Aorta (tissue), 5 donors: ENCODE measurements at regions not wholly inside any gene's neighbourhood (a gene's known extent, or its start where the extent isn't known, plus 50 kb on each side); places are given as distances from the start of the nearest gene placed in this dataset.
"Not testable (repeated sequence)": the region's sequence is repeated elsewhere in the genome, so short reads cannot be mapped to it uniquely, and the experiment has no call there.

Experiments
- ATAC-seq: fragments of 200-7000 bp; cut with Tn5 transposase; one replicate; pipeline ENCODE4 v1.9.1; 2022; ENCODE audit warnings: moderate library complexity; ENCODE audit not compliant: low FRiP score
- DNase-seq, 2 donors: peaks; one replicate each; pipeline ENCODE4 v3.0.0-alpha.2; 2020
- H3K27ac ChIP-seq, 2 donors: one replicate each; pipeline ENCODE4 v1.5.1; 2013; ENCODE audit warnings: low read length in 2 of 2, mild to moderate bottlenecking in 2 of 2, moderate library complexity in 2 of 2, control low read depth in 1 of 2, inconsistent platforms in 1 of 2, low read depth in 1 of 2
- H3K27me3 ChIP-seq, 2 donors: one replicate each; pipeline ENCODE4 v1.6.1; 2013; ENCODE audit warnings: control low read depth in 1 of 2, low read length in 1 of 2, mild to moderate bottlenecking in 1 of 2, moderate library complexity in 1 of 2; ENCODE audit not compliant: insufficient read depth in 2 of 2, control insufficient read depth in 1 of 2
- H3K36me3 ChIP-seq, 2 donors: one replicate each; pipeline ENCODE4 v1.6.1; 2013; ENCODE audit warnings: control low read depth in 1 of 2, low read length in 1 of 2, mild to moderate bottlenecking in 1 of 2; ENCODE audit not compliant: insufficient read depth in 2 of 2, control insufficient read depth in 1 of 2
- H3K4me1 ChIP-seq, 2 donors: one replicate each; pipeline ENCODE4 v1.6.1; 2013; ENCODE audit warnings: low read length in 2 of 2, control low read depth in 1 of 2, mild to moderate bottlenecking in 1 of 2, moderate library complexity in 1 of 2; ENCODE audit not compliant: insufficient read depth in 2 of 2, control insufficient read depth in 1 of 2
- H3K4me3 ChIP-seq, 2 donors: one replicate each; pipeline ENCODE4 v1.5.1; 2013; ENCODE audit warnings: low read length in 2 of 2, control low read depth in 1 of 2, mild to moderate bottlenecking in 1 of 2
- H3K9me3 ChIP-seq: one replicate; pipeline ENCODE4 v1.6.1; 2013; ENCODE audit warnings: mild to moderate bottlenecking, low read length; ENCODE audit not compliant: control insufficient read depth
- WGBS, 2 donors: extraction: QIAGEN DNeasy Blood & Tissue Kit; methylation state at CpG; one replicate each; pipeline ENCODE4 v1.1.7; 2013; 5-methylcytosine and 5-hydroxymethylcytosine counted together
- intact Hi-C, 2 donors: fragments of 100-400 bp; cut with DNase I; formaldehyde crosslinking; loops; one replicate each; pipeline versions ENCODE4 v1.14.2 to v1.15.0; 2022
- donor health status: healthy with polysubstance abuse.
- donor health status: Bipolar disorder and iron deficiency.
- donor health status: DM: no; HTN: no; CAD: no.
- donor health status: DM: no; HTN: no; CAD: no.
- donor health status: DM: yes; HTN: yes; CAD: no.

DNA sequence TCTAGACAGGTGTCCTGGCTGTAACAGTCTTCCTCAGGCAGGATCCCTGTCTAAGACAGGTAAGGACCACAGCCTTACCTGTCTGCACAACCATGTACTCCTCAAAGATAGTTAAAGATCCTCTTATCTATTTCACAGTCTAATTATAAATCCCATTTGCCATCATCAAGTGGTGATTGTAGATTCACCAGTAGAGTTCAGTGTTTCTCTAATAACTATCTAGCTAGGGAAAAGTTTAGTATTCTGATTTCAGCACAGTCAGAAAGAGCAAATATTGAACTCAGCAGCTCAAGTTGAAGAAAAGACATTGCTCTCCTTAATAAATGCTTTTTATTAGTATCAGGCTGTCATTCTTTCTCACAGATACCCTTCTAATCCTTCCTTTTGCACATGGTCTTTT, 1305.5 kb upstream of the NXPH2 start:
- ATAC-seq (peak; percentile 51), DNase-seq (no peak)
- Histone ChIP-seq H3K9me3 (no peaks in the 10 kb centered on the region), H3K27ac (no peak overlapping the region), H3K4me1 (no peaks in the 10 kb centered on the region), H3K27me3 (no peaks in the 10 kb centered on the region), H3K4me3 (no peak overlapping the region), H3K36me3 (no peaks in the 10 kb centered on the region)
- intact Hi-C loops, result loop anchor here in 1 of 2 donors (10.0 kb wide), 1 partner anchor 779 kb away; no protein-coding TSS in a partner anchor

DNA sequence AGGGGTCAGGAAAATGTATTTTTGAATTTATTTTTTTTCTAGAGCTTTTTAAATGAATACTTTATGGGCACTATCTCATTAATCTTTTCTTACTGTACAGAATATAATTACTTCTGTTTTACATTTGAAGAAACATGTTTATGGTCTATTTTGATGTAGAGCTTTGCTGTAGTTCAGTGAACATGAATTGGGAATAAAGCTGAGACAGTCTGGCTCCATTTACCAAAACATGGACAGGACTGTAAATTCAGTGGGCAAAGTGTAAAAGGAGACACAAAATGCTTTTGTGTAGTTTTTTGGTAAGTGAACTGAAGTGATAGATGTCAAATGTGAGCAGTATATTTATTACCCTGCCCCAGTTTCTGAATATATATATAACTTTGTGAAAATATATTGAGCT, 1298.8 kb upstream of the NXPH2 start:
- Histone ChIP-seq H3K27ac (no peak overlapping the region), H3K9me3 (no peaks in the 10 kb centered on the region), H3K4me1 (no peaks in the 10 kb centered on the region), H3K27me3 (no peaks in the 10 kb centered on the region), H3K36me3 (no peaks in the 10 kb centered on the region), H3K4me3 (no peak overlapping the region)
- intact Hi-C loops, result no loop called here
- DNase-seq (no peak), ATAC-seq (no peak)

DNA sequence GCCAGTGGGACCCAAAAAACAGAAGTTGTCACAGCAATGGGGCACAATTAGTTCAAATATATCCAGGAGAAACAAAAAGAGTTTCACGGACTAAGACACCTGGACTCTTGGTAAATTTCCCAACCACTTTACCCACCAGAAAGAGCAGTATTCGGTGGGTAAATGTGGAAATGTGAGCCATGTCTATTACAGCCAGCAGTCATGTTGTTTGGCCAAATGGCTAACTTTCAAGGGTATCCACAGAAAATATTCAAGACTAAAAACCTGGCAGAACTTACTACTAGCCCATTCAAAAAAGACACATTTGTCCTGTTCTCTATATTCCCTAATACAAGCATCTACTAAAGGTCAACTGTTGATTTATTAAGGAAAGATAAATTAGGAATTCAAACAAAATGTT, 1296.0 kb upstream of the NXPH2 start:
- Histone ChIP-seq H3K9me3 (no peaks in the 10 kb centered on the region), H3K27me3 (no peaks in the 10 kb centered on the region), H3K36me3 (no peaks in the 10 kb centered on the region), H3K4me3 (no peak overlapping the region), H3K4me1 (no peaks in the 10 kb centered on the region), H3K27ac (no peak overlapping the region)
- WGBS, 2 donors, result 67 to 69% methylated on average over 2 of the region's 2 CpGs
- no peak for DNase-seq
- intact Hi-C loops, result no loop called here
- no peak for ATAC-seq

GRCh38 chr2:140073763-140074162, 1293.6 kb upstream of the NXPH2 start:
- H3K36me3 ChIP-seq, H3K4me1 ChIP-seq, intact Hi-C loops, H3K27me3 ChIP-seq, H3K27ac ChIP-seq, H3K4me3 ChIP-seq, ATAC-seq, H3K9me3 ChIP-seq: not testable (repeated sequence)
- 95 to 98% methylated on average over 26 to 30 of the region's 30 CpGs for WGBS, 2 donors
- DNase-seq, result peak in 1 of 2 donors; percentile 69

DNA sequence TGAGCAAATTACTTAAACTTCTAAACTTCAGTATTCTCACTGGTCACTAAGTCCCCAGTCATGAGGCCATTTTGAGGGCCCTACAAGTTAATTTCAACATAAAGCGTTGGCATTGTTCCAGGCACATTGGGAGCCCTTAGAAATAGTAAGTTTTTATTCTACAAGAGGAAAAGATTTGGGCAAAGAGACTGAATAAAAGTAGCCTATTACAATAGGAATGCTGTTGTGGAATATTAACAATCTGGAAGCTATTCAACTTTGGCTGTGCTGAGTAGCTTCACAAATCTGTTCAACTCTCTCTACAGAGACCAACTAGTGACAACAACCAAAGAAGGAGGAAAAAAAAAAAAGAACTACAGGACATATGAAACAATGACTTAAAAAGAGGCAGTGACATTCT, 1287.5 kb upstream of the NXPH2 start:
- H3K36me3 ChIP-seq, result no peaks in the 10 kb centered on the region
- H3K27ac ChIP-seq, result no peak overlapping the region
- WGBS, 2 donors, result 68 to 70% methylated on average over 1 of the region's 1 CpG
- no peaks in the 10 kb centered on the region for H3K4me1 ChIP-seq
- H3K4me3 ChIP-seq, result no peak overlapping the region
- ATAC-seq (no peak), DNase-seq (no peak)
- H3K27me3 ChIP-seq, result no peaks in the 10 kb centered on the region
- no peaks in the 10 kb centered on the region for H3K9me3 ChIP-seq
- intact Hi-C loops, result no loop called here

GRCh38 chr2:140064243-140064642, 1284.1 kb upstream of the NXPH2 start:
- DNase-seq (no peak), ATAC-seq (no peak)
- Histone ChIP-seq H3K27ac (no peak overlapping the region), H3K36me3 (no peaks in the 10 kb centered on the region), H3K4me1 (no peaks in the 10 kb centered on the region), H3K27me3 (no peaks in the 10 kb centered on the region), H3K9me3 (no peaks in the 10 kb centered on the region), H3K4me3 (no peak overlapping the region)
- 93 to 99% methylated on average over 1 of the region's 1 CpG for WGBS, 2 donors
- intact Hi-C loops, result no loop called here

DNA sequence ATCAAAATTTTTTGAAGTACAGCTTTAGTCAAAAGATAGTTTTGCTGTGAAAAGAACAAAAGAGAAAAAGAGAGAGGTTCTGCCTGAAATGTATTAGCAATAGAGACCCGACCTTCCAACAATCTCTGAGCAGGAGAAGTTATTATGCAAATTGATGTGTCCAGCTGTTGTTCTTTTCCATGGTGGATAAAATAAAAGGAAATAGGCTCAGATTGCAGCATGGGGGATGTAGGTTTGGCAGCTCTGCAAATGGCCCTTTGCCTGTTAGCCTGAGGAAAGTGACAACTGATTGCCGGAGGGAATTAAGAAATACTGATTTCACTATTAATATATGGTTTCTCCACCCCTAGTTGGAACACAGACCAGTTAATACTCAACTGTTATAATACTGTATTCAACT, 1283.2 kb upstream of the NXPH2 start:
- H3K4me1 ChIP-seq, result no peaks in the 10 kb centered on the region
- WGBS, 2 donors, result 42 to 50% methylated on average over 2 of the region's 2 CpGs
- H3K4me3 ChIP-seq, result no peak overlapping the region
- intact Hi-C loops, result no loop called here
- ATAC-seq (no peak), DNase-seq (no peak)
- no peaks in the 10 kb centered on the region for H3K27me3 ChIP-seq
- no peak overlapping the region for H3K27ac ChIP-seq
- H3K36me3 ChIP-seq, result no peaks in the 10 kb centered on the region
- H3K9me3 ChIP-seq, result no peaks in the 10 kb centered on the region

GRCh38 chr2:140061240-140061639, 1281.0 kb upstream of the NXPH2 start:
- 86 to 93% methylated on average over 1 of the region's 1 CpG for WGBS, 2 donors
- Histone ChIP-seq H3K4me1 (no peaks in the 10 kb centered on the region), H3K27me3 (no peaks in the 10 kb centered on the region), H3K27ac (no peak overlapping the region), H3K4me3 (no peak overlapping the region), H3K36me3 (no peaks in the 10 kb centered on the region), H3K9me3 (no peaks in the 10 kb centered on the region)
- no peak for ATAC-seq
- no peak for DNase-seq
- intact Hi-C loops, result no loop called here

DNA sequence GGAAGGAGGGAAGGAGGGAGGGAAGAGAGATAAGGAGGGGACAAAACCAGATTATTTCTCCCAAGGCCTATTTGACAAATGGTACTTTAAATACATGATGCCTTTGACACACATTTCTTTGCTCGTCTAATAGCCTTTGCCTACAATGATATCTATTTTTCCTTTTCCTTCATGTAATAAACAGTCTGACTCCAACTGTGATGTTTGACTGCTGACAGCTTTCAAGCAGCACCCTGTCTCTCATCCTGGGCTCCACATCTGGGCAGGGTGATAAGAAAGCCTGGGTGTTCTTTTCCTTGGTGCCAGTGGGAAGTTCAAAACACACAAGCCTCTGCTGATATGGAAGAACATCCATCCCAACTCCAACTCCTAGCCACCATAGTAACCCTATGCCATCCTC, 1277.7 kb upstream of the NXPH2 start:
- Histone ChIP-seq H3K27me3 (no peaks in the 10 kb centered on the region), H3K9me3 (no peaks in the 10 kb centered on the region), H3K36me3 (no peaks in the 10 kb centered on the region), H3K4me3 (no peak overlapping the region), H3K4me1 (peaks cover 0 to 3% of the 10 kb centered on the region in 2 donors), H3K27ac (no peak overlapping the region)
- ATAC-seq (no peak), DNase-seq (no peak)
- intact Hi-C loops, result no loop called here
- WGBS, 2 donors, result 36 to 52% methylated on average over 1 of the region's 1 CpG
